Astrocyte of the spinal cord (primary cell): ENCODE measurements at regions not wholly inside any gene's neighbourhood (a gene's known extent, or its start where the extent isn't known, plus 50 kb on each side); places are given as distances from the start of the nearest gene placed in this dataset.

Experiments used
- DNase-seq: peaks from one replicate; pipeline ENCODE4 v3.0.0; 2011; ENCODE audit warnings: low read depth, low spot score
- H3K4me3 ChIP-seq: 2 replicates; pipeline ENCODE4 v1.5.1; 2011; ENCODE audit warnings: low read depth, mild to moderate bottlenecking, low read length, moderate library complexity
- in situ Hi-C: cut with HindIII; loops from 2 replicates; pipeline ENCODE4 v1.10.0; 2017; ENCODE audit warnings: low sequenced_read_pairs
- TF ChIP-seq, protein P1 (sequence below): IDR thresholded peaks from 2 replicates; pipeline ENCODE4 v1.5.1; 2012; ENCODE audit warnings: low read depth, mild to moderate bottlenecking, low read length, inconsistent platforms

DNA sequence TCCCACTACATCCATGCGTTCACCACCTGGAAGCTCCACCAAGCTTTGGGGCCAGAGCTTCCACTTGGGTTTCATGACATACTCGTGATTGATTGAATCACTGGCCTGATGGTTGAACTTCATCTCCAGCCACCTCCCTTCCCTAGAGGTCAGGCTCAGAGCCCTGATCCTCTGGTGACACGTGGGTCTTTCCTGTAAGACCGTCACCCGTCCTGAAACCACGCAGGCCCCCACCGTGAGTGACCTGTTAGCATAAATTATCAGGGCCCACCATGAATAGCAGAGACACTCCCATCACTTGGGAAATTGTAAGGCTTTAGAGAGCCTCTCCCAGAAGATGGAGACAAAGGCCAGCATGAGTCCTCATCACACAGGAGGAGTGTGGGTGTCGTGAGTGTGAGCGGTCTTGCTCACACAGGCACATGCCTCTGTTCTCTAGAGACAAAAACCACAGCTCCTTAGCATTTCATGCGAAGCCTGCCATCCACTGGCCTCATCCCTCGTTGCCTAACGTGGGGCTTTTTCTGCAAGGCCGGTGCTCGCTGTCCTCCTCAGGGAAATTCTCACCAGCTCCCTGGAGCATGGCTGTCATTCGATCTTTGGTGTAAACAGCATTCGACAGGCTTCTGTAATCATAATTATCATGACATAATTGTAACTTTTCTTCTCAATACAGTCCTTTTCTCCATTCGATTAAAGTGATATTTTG is 65.1 kb upstream of the DUSP22 start:
- no peak for DNase-seq
- no peak overlapping the region for H3K4me3 ChIP-seq
- TF ChIP-seq, protein P1, sequence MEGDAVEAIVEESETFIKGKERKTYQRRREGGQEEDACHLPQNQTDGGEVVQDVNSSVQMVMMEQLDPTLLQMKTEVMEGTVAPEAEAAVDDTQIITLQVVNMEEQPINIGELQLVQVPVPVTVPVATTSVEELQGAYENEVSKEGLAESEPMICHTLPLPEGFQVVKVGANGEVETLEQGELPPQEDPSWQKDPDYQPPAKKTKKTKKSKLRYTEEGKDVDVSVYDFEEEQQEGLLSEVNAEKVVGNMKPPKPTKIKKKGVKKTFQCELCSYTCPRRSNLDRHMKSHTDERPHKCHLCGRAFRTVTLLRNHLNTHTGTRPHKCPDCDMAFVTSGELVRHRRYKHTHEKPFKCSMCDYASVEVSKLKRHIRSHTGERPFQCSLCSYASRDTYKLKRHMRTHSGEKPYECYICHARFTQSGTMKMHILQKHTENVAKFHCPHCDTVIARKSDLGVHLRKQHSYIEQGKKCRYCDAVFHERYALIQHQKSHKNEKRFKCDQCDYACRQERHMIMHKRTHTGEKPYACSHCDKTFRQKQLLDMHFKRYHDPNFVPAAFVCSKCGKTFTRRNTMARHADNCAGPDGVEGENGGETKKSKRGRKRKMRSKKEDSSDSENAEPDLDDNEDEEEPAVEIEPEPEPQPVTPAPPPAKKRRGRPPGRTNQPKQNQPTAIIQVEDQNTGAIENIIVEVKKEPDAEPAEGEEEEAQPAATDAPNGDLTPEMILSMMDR = peak; percentile 16
- in situ Hi-C loops = no loop called here

DNA sequence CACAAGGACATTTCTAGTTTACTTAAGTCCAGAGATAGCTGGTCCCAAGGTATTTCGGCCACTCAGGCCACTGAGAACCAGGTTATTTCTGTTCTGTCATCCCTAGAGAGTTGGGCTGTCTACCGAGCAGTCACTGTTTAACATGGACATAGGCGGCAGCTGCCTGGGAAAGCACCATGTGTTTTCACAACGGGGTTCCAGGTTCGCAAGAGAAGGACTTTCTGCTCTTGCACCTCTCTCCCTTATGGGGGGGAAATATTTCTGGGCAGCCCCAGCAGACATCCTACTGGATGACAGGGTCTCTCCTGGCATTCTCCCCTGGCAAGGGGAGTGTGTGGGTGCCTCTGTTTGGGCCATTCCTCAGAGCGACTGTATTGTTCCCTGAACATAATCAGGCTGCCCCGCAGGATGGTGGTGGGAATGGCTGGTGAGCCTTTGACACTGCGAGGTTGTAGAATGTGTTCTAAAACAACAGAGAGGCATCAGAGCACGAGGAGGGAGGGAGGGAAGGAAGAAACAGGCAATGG is 64.4 kb upstream of the DUSP22 start:
- in situ Hi-C loops = no loop called here
- no peak for DNase-seq
- TF ChIP-seq, protein P1 = no peak
- H3K4me3 ChIP-seq = no peak overlapping the region

DNA sequence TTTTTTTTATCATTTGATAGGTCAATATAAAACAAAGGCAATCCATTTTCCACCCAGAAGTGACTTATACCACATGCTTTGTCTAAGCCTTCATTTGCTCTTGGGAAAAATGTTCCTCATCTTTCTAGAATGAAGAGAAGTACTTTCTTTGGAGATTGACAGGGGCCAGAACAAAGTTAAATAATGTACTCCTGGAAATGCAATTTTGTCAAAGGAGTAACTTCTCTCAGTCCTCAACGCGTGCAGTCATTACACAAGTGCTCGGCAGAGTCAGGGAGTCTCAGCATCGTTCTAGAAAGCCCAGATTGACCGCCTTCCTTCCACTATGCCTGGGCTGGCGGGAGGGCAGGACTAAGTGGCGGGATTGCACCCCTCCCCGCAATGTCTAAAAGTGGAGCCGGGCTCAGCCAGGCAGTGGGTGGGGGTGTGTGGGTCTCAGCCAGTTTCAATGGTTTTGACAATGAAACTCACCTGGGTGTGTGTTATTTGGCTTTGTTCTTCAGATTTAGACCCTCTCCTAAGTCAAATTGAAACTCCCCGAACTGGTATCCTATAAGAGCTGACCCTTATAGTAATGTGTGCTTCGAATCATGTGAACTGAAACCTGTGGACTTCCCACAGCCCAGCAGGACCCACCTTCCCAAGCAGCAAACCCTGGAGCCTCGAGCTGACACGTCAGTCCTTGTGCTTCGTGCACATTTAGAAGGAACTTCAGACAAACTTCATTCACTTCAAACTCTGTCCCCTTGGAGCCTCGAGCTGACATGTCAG is 63.2 kb upstream of the DUSP22 start:
- in situ Hi-C loops = no loop called here
- TF ChIP-seq, protein P1 = no peak
- no peak overlapping the region for H3K4me3 ChIP-seq
- no peak for DNase-seq

DNA sequence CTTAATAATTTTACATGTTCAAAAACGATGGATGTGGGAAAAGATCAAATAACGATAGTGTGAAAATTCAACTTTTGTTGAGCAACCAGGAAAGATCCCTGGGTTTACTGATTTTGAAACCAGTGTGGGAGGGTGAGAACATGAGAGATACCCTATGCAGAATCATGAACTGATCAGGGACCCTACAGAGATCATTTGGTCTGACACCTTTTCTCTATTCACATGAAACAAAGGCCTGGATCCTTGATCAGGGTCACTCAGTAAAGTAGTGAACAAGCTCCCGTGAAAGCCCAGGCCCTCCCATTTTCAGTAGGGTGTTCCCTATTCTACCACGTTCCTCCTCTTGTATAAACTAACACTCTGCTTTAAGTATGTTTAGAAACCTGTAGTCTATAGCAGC is 60.5 kb upstream of the DUSP22 start:
- DNase-seq = no peak
- H3K4me3 ChIP-seq = no peak overlapping the region
- TF ChIP-seq, protein P1 = no peak
- in situ Hi-C loops = no loop called here

DNA sequence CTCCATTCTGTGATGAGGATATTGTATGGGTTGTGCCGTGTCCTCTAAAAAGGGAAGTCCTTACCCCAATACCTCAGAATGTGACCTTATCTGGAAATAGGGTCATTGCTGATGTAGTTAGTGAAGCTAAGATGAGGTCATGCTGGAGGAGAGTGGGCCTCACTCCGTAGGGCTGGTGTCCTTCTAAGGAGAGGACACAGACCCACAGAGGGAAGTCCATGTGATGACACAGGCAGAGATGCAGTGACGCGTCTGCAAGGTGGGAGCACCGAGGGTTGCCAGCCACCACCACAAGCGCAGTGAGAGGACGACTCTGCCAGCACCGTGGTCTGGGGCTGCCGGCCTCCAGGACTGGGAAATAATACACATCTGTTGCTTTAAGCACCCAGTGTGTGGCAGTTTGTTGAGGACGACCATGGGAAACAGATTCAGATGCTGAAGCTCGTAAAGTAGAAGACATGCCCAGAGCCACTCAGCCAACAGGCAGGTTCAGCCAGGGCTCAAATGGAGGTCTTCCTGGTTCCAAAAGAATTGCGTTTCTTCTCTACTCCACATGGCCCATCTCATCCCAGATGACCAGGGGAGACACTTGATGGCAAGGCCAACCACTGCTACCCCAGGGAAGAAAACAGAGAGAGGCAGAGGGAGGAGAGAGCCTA is 59.2 kb upstream of the DUSP22 start:
- no peak for DNase-seq
- H3K4me3 ChIP-seq = no peak overlapping the region
- in situ Hi-C loops = no loop called here
- TF ChIP-seq, protein P1 = no peak

DNA sequence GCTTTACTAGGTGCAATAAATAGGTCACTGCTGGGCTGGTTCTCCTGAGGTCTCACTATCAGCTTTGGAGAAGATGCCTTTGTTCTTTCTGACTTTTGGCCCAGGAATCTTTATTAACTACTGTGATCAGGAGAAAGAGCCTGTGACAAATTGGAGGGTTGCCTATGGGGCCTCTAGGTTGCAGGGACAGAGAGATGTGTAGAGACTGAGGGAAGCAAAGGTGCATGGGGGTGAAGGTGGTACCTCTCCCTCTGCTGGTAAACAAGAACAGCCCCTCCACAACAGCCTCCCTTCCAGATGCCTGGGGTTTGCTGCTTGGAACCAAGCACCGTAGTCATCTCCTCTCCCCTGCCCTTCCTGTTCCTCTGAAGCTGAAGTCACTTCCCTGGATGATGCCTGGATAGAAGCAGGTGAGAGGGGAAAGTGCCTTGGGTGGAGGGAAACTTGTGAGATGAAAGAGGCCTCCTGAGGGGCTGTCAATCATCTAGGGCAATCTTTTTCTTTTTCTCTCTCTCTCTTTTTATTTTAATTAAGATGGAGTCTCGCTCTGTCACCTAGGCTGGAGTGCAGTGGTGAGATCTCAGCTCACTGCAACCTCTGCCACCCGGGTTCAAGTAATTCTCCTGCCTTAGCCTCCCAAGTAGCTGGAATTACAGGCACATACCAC is 57.4 kb upstream of the DUSP22 start:
- H3K4me3 ChIP-seq = no peak overlapping the region
- TF ChIP-seq, protein P1 = no peak
- in situ Hi-C loops = no loop called here
- DNase-seq = no peak
